Lung (tissue), 11 donors: ENCODE measurements at regions not wholly inside any gene's neighbourhood (a gene's known extent, or its start where the extent isn't known, plus 50 kb on each side); places are given as distances from the start of the nearest gene placed in this dataset.

Experiments used
- ATAC-seq: fragments of 200-7000 bp; cut with Tn5 transposase; one replicate; pipeline ENCODE4 v1.9.1; 2020; ENCODE audit warnings: moderate number of reproducible peaks; ENCODE audit not compliant: insufficient read depth, low FRiP score
- DNase-seq, 3 donors: peaks; one replicate each; pipeline ENCODE4 v3.0.0-alpha.2; 2013 to 2017
- H3K27ac ChIP-seq, 2 donors: one replicate each; pipeline ENCODE4 v1.5.1; 2013; ENCODE audit warnings: mild to moderate bottlenecking in 2 of 2, moderate library complexity in 2 of 2, control low read depth in 1 of 2, inconsistent platforms in 1 of 2, low read depth in 1 of 2, low read length in 1 of 2
- H3K27me3 ChIP-seq, 3 donors: one replicate each; pipeline ENCODE4 v1.5.1; 2013; ENCODE audit warnings: low read length in 2 of 3; ENCODE audit not compliant: control insufficient read depth in 3 of 3, insufficient read depth in 3 of 3
- H3K36me3 ChIP-seq, 4 donors: one replicate each; pipeline ENCODE4 v1.5.1; 2013; ENCODE audit warnings: low read length in 4 of 4, mild to moderate bottlenecking in 1 of 4, moderate library complexity in 1 of 4; ENCODE audit not compliant: control insufficient read depth in 4 of 4, insufficient read depth in 4 of 4
- H3K4me1 ChIP-seq, 5 donors: one replicate each; pipeline ENCODE4 v1.5.1; 2013; ENCODE audit warnings: low read length in 5 of 5, mild to moderate bottlenecking in 2 of 5, moderate library complexity in 1 of 5; ENCODE audit not compliant: control insufficient read depth in 5 of 5, insufficient read depth in 5 of 5
- H3K4me3 ChIP-seq: one replicate; pipeline ENCODE4 v1.5.1; 2013; ENCODE audit warnings: mild to moderate bottlenecking, control low read depth, moderate library complexity
- H3K9ac ChIP-seq, 2 donors: one replicate each; pipeline ENCODE4 v1.5.1; 2013; ENCODE audit warnings: low read length in 2 of 2, control low read depth in 1 of 2; ENCODE audit not compliant: insufficient read depth in 1 of 2
- H3K9me3 ChIP-seq, 4 donors: one replicate each; pipeline ENCODE4 v1.5.1; 2013; ENCODE audit warnings: low read length in 3 of 4, mild to moderate bottlenecking in 1 of 4, moderate library complexity in 1 of 4; ENCODE audit not compliant: control insufficient read depth in 4 of 4, insufficient read depth in 3 of 4
- WGBS, 2 donors: extraction: QIAGEN DNeasy Blood & Tissue Kit; methylation state at CpG; one replicate each; pipeline ENCODE4 v1.1.7; 2013; 5-methylcytosine and 5-hydroxymethylcytosine counted together
- TF ChIP-seq, protein P1 (sequence below): IDR thresholded peaks from 2 replicates; pipeline ENCODE4 v1.5.1; 2012; ENCODE audit warnings: mild to moderate bottlenecking; ENCODE audit errors: control extremely low read depth, extremely low read depth
- donor health status: control.
- donor health status: control.
- donor health status: Bipolar disorder and iron deficiency.
- donor health status: healthy.
- donor health status: DM: yes; HTN: yes; CAD: no.

DNA sequence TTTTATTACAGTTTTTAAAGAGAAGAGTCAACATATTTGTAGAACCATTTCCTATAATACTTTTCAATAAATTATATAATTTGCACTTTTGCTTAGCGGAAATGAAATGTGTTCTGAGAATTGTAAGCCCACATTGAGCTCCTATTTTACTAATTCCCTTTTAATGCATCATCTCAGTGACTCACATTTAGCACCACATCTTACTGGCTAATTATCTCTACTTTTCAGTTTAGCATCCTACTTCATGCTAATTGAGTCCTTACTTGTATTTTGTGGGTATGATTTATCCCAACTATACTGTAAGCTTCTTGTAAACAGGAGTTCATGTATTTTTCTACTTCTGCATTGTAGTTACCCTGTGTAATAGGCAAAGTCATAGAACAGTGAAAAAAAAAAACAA, 67.5 kb downstream of the TMX1 start:
- Histone ChIP-seq H3K27ac (no peak overlapping the region), H3K27me3 (no peaks in the 10 kb centered on the region), H3K9ac (no peak overlapping the region), H3K4me3 (no peak overlapping the region), H3K36me3 (no peaks in the 10 kb centered on the region), H3K4me1 (peaks cover 0 to 8% (median 1%) of the 10 kb centered on the region in 5 donors), H3K9me3 (no peaks in the 10 kb centered on the region)
- TF ChIP-seq, protein P1, sequence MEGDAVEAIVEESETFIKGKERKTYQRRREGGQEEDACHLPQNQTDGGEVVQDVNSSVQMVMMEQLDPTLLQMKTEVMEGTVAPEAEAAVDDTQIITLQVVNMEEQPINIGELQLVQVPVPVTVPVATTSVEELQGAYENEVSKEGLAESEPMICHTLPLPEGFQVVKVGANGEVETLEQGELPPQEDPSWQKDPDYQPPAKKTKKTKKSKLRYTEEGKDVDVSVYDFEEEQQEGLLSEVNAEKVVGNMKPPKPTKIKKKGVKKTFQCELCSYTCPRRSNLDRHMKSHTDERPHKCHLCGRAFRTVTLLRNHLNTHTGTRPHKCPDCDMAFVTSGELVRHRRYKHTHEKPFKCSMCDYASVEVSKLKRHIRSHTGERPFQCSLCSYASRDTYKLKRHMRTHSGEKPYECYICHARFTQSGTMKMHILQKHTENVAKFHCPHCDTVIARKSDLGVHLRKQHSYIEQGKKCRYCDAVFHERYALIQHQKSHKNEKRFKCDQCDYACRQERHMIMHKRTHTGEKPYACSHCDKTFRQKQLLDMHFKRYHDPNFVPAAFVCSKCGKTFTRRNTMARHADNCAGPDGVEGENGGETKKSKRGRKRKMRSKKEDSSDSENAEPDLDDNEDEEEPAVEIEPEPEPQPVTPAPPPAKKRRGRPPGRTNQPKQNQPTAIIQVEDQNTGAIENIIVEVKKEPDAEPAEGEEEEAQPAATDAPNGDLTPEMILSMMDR: no peak
- 93 to 97% methylated on average over 1 of the region's 1 CpG for WGBS, 2 donors
- ATAC-seq (no peak), DNase-seq (no peak)

GRCh38 chr14:51308866-51309265, 68.8 kb downstream of the TMX1 start:
- no peak overlapping the region for H3K27ac ChIP-seq
- TF ChIP-seq, protein P1: no peak
- no peaks in the 10 kb centered on the region for H3K27me3 ChIP-seq
- no peaks in the 10 kb centered on the region for H3K9me3 ChIP-seq
- H3K36me3 ChIP-seq: no peaks in the 10 kb centered on the region
- H3K9ac ChIP-seq: no peak overlapping the region
- DNase-seq: no peak
- no peak overlapping the region for H3K4me3 ChIP-seq
- no peak for ATAC-seq
- peaks cover 0 to 8% (median 0%) of the 10 kb centered on the region in 5 donors for H3K4me1 ChIP-seq

DNA sequence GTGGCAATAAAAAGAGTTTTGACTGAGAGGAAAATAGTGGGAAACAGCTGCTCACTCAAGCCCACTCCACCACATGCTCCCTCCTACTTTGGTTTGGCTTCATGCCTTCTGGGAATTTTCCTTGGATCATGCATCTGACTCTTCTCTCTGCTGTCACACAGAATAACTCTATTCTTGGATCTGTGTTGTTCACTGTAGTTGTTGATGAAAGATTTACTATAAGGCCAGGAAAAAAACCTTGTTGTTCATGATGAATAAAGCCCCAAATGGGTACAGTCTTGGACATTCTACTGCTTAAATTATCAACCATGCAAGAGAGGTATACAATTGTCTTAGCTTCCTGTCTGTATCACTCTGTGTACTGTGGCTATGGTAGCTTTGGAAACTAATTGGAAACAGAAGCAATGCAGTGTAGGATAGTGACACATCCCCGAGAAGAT, 70.5 kb downstream of the TMX1 start:
- H3K36me3 ChIP-seq: no peaks in the 10 kb centered on the region
- no peak overlapping the region for H3K9ac ChIP-seq
- no peaks in the 10 kb centered on the region for H3K9me3 ChIP-seq
- no peaks in the 10 kb centered on the region for H3K27me3 ChIP-seq
- TF ChIP-seq, protein P1: no peak
- no peak overlapping the region for H3K27ac ChIP-seq
- WGBS, 2 donors: 61 to 75% methylated on average over 1 of the region's 1 CpG
- DNase-seq (peak; percentile 58 to 96 (median 92)), ATAC-seq (no peak)
- peaks cover 0 to 24% (median 8%) of the 10 kb centered on the region in 5 donors for H3K4me1 ChIP-seq
- no peak overlapping the region for H3K4me3 ChIP-seq

DNA sequence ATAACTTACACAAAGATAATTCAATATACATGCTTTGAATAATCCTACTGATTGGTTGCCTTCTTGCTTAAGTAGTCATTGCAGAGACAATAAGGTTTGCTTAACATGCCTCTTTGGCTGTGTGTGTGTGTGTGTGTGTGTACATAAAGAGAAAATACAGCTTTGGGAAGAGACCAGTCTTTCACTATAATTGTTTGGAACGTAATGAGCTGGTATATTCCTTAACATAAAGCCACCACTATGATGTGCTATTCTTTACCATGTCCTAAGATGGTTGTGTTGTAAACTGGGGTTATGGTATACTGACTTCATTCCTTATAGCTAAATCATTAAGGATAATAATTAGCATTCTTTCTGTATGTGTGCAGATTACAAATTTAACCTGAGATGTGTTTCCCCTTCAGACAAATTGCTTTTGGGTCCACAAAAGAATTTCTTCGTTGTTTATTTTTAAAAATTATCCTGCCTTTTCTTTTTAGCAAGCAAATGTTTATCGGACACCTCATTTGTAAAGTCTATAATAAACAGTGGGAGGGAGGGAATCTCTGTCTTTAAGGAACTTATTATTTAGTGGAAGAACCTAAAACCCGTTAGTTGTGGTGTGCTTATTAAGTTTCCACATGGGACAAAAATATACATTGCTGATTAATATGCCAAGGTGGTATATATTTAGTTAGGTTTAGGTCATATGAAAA, 74.4 kb downstream of the TMX1 start:
- Histone ChIP-seq H3K4me1 (peaks cover 0 to 30% (median 12%) of the 10 kb centered on the region in 5 donors), H3K27ac (no peak overlapping the region), H3K27me3 (no peaks in the 10 kb centered on the region), H3K9me3 (no peaks in the 10 kb centered on the region), H3K36me3 (no peaks in the 10 kb centered on the region), H3K9ac (no peak overlapping the region), H3K4me3 (no peak overlapping the region)
- peak in 2 of 3 donors; percentile 68 to 81 for DNase-seq
- 77 to 82% methylated on average over 4 of the region's 4 CpGs for WGBS, 2 donors
- TF ChIP-seq, protein P1: no peak
- no peak for ATAC-seq
